Body of pancreas (tissue), 4 donors: ENCODE measurements at regions not wholly inside any gene's neighbourhood (a gene's known extent, or its start where the extent isn't known, plus 50 kb on each side); places are given as distances from the start of the nearest gene placed in this dataset.

Source experiments
- ATAC-seq: fragments of 150-250 bp; one replicate; pipeline ENCODE4 v1.9.1; 2016
- DNase-seq, 4 donors: peaks; one replicate each; pipeline ENCODE4 v3.0.0-alpha.2; 2019
- H3K27ac ChIP-seq, 4 donors: fragments of 200-600 bp; sonication (generic); 1 replicate in 3 of 4; 2 replicates in 1 of 4; pipeline versions ENCODE4 v1.5.1 to v1.6.1; 2016 to 2019; ENCODE audit warnings: mild to moderate bottlenecking in 1 of 4, mixed read lengths in 1 of 4, moderate library complexity in 1 of 4
- H3K27me3 ChIP-seq, 2 donors: fragments of 200-600 bp; sonication (generic); one replicate each; pipeline ENCODE4 v1.6.0; 2016; ENCODE audit warnings: mild to moderate bottlenecking in 1 of 2
- H3K36me3 ChIP-seq, 2 donors: fragments of 200-600 bp; sonication (generic); replicated peaks in 1 of 2; 2 replicates each; pipeline ENCODE4 v1.5.1; 2016; ENCODE audit warnings: low read depth in 2 of 2; ENCODE audit not compliant: insufficient read depth in 1 of 2
- H3K4me1 ChIP-seq: fragments of 200-600 bp; sonication (generic); one replicate; pipeline ENCODE4 v1.6.0; 2016
- H3K4me3 ChIP-seq, 2 donors: fragments of 200-600 bp; sonication (generic); 1 replicate in 1 of 2; 2 replicates in 1 of 2; pipeline ENCODE4 v1.5.1; 2016 to 2019
- H3K9me3 ChIP-seq, 3 donors: fragments of 200-600 bp; sonication (generic); 1 replicate in 2 of 3; 2 replicates in 1 of 3; pipeline ENCODE4 v1.5.1; 2016
- POLR2A ChIP-seq, 3 donors: fragments of 450-650 bp; IDR thresholded peaks; one replicate each; pipeline ENCODE4 v1.6.1; 2016; ENCODE audit warnings: antibody characterized with exemption in 3 of 3, mild to moderate bottlenecking in 2 of 3
- whole genome bisulfite sequencing, 2 donors: methylation state at CpG; one replicate each; pipeline ENCODE4 v1.1.5; 2017; 5-methylcytosine and 5-hydroxymethylcytosine counted together
- intact Hi-C: fragments of 100-400 bp; cut with DNase I; formaldehyde crosslinking; loops from one replicate; pipeline ENCODE4 v1.15.1; 2023
- TF ChIP-seq, protein P1 (sequence below), 7 experiments: fragments of 450-650 bp in 4 of 7; fragments of 200-600 bp in 3 of 7; sonication (generic) in 3 of 7; IDR thresholded peaks; one replicate each; pipeline ENCODE4 v1.5.1; 2016 to 2019; ENCODE audit warnings: antibody characterized with exemption in 7 of 7

DNA sequence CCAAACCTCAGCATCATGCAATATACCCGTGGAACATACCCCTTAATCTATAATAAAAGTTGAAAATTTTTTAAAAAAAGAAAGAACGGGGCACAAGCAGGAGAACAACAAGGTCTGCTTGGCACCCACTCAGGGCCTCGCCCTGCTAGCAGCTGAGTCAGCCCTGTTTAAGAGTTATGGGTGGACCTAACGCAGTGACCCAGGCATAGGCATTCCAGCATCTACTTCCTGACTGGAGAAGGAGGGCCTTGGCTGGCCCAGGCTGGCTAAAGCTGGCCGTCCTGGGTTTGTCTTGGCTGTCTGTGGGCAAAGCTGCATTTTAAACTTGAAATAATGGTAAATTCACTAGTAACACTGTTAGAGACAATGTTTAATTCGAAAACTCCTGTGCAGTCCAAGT lies 236.7 kb upstream of the PGRMC2 start:
- H3K9me3 ChIP-seq, result no peaks in the 10 kb centered on the region
- no peak overlapping the region for H3K27ac ChIP-seq
- peaks cover 15% of the 10 kb centered on the region for H3K4me1 ChIP-seq
- H3K4me3 ChIP-seq, result no peak overlapping the region
- TF ChIP-seq, protein P1, sequence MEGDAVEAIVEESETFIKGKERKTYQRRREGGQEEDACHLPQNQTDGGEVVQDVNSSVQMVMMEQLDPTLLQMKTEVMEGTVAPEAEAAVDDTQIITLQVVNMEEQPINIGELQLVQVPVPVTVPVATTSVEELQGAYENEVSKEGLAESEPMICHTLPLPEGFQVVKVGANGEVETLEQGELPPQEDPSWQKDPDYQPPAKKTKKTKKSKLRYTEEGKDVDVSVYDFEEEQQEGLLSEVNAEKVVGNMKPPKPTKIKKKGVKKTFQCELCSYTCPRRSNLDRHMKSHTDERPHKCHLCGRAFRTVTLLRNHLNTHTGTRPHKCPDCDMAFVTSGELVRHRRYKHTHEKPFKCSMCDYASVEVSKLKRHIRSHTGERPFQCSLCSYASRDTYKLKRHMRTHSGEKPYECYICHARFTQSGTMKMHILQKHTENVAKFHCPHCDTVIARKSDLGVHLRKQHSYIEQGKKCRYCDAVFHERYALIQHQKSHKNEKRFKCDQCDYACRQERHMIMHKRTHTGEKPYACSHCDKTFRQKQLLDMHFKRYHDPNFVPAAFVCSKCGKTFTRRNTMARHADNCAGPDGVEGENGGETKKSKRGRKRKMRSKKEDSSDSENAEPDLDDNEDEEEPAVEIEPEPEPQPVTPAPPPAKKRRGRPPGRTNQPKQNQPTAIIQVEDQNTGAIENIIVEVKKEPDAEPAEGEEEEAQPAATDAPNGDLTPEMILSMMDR (IDR thresholded peaks at IDR 0.05), result no peak
- no peak for TF ChIP-seq POLR2A (IDR thresholded peaks at IDR 0.05)
- H3K36me3 ChIP-seq, result no peaks in the 10 kb centered on the region
- peak in 2 of 4 donors; percentile 8 to 45 for DNase-seq
- ATAC-seq, result no peak
- intact Hi-C loops, result no loop called here
- 83 to 84% methylated on average over 6 of the region's 6 CpGs for WGBS, 2 donors
- H3K27me3 ChIP-seq, result no peaks in the 10 kb centered on the region

DNA sequence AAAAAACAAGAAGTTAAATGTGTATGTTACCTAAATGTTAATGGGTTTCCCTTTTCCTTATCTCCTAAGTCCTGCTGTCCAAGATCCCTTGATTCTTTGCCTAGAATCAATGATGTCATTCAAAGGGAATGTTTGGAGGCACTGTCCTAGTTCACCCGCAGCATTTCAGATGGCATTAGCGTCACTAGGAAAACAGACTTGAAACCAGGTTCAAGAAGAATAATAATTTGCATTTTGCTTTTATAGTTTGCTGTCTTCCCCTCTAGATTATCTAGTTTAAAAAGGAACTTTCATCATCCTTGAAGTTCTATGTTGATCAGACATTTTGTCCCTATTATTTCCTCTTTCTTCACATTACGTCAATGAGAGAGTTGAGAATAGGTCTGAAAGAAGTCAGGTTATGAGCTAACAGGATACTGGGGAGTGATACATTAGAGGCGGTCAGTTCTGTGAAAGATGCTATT lies 234.1 kb upstream of the PGRMC2 start:
- intact Hi-C loops, result no loop called here
- Histone ChIP-seq H3K4me3 (no peak overlapping the region), H3K36me3 (no peaks in the 10 kb centered on the region), H3K4me1 (peaks cover 22% of the 10 kb centered on the region), H3K27me3 (no peaks in the 10 kb centered on the region), H3K27ac (no peak overlapping the region), H3K9me3 (no peaks in the 10 kb centered on the region)
- TF ChIP-seq, protein P1 (IDR thresholded peaks at IDR 0.05), result no peak
- no peak for TF ChIP-seq POLR2A (IDR thresholded peaks at IDR 0.05)
- no peak for ATAC-seq
- DNase-seq, result no peak
- WGBS, 2 donors, result 52 to 67% methylated on average over 4 of the region's 4 CpGs

DNA sequence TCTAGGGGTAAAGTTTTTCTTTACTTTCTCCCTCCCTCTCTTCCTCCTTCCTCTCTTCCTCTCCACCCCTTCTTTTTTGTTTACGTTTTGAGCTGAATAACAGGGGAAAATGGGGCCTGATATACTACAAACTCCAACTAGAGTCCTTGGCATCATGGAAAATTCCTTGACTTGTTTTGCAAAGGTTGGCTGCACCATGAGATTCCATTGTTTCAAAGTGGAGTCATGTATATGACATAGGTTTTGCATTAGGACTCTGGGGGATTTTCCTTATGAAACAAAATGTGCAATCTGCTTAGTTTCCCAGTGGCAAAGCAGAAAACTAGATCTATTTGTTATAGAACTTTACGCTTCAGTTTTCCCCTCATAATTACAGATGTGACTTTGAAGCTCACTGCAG lies 233.5 kb upstream of the PGRMC2 start:
- Histone ChIP-seq H3K4me3 (no peak overlapping the region), H3K27ac (no peak overlapping the region), H3K27me3 (no peaks in the 10 kb centered on the region), H3K4me1 (peaks cover 17% of the 10 kb centered on the region), H3K9me3 (no peaks in the 10 kb centered on the region), H3K36me3 (no peaks in the 10 kb centered on the region)
- no peak for DNase-seq
- ATAC-seq, result no peak
- intact Hi-C loops, result no loop called here
- 69 to 82% methylated on average over 2 of the region's 2 CpGs for WGBS, 2 donors
- no peak for TF ChIP-seq POLR2A (IDR thresholded peaks at IDR 0.05)
- TF ChIP-seq, protein P1 (IDR thresholded peaks at IDR 0.05), result no peak

DNA sequence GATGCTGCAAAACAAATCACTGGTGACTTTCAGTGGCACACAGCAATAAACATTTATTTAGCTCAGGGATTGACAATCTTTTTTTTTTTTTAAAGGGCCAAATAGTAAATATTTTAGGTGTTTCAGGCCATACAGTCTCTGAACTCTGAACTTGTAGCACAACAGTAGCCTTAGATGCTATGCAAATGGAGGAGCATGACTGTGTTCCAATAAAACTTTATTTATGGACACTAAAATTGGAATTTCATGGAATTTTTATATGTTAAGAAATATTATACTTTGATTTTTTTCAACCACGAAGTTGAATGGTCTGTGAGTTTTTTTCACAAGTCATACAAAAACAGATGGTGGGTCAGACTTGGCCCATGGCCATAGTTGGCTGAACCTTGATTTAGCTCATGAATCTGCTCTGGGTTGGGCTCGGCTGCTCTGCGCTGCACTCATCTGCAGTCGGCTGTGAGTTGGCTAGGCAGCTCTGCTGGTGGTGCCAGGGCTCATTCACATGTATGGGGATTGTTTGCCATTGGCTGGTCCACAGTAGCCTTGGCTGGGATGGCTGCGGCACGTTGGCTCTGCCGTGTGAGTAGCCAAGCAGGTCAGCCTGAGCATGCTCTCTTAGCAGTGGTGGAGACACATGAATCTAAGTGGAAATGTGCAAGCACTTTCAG lies 231.7 kb upstream of the PGRMC2 start:
- no peak for ATAC-seq
- WGBS, 2 donors, result 80 to 83% methylated on average over 7 of the region's 7 CpGs
- H3K9me3 ChIP-seq, result no peaks in the 10 kb centered on the region
- no peak overlapping the region for H3K27ac ChIP-seq
- no peaks in the 10 kb centered on the region for H3K27me3 ChIP-seq
- intact Hi-C loops, result no loop called here
- peaks cover 8% of the 10 kb centered on the region for H3K4me1 ChIP-seq
- no peaks in the 10 kb centered on the region for H3K36me3 ChIP-seq
- H3K4me3 ChIP-seq, result no peak overlapping the region
- TF ChIP-seq, protein P1 (IDR thresholded peaks at IDR 0.05), result no peak
- no peak for TF ChIP-seq POLR2A (IDR thresholded peaks at IDR 0.05)
- peak in 2 of 4 donors; percentile 15 to 35 for DNase-seq
